ENCODE measurements at regions not wholly inside any gene's neighbourhood (a gene's known extent, or its start where the extent isn't known, plus 50 kb on each side); places are given as distances from the start of the nearest gene placed in this dataset.
"Not testable (repeated sequence)": the region's sequence is repeated elsewhere in the genome, so short reads cannot be mapped to it uniquely, and the experiment has no call there.

DNA sequence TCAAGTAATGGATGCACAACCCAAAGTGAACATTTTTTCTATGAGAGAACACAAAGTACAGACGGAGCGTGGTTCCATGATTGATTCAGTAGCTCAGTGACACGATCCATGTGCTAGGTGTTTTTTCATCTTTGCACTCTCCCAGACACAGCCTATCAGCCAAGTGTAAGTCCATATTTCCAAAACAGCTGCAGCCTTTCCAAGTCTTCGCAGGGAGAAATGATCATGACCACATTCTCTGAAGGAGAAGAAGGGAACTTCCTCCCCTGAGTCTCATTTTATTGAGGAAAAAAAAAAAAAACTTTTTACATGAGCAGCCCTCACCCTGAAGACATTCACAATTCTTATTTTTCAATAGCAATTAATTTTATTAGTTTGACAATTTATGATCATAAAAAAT, 958.3 kb downstream of the LTN1 start:
- intact Hi-C loops (cut with DNase I); DNase-seq (ENCODE audit: missing footprints): not testable (repeated sequence)
- ATAC-seq, result peak; percentile 85

DNA sequence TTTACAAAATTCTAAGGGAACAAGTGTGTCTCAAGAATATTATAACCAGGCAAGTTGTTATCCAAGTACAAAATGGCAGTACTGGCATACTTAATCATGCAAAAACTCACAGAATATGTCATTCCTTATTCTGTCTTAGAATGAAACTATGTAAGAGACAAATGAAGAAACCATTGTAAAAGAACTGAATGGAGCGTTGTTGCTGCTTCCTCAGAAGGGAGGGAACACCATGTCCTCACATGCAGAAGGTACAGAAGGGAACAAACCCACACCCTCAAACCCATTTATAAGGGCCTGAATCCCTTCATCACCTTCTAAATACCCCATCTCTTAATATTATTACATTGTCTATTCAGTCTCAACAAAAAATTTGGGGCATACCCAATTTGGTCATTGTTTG, 960.0 kb downstream of the LTN1 start:
- DNase-seq (ENCODE audit: missing footprints); ATAC-seq; intact Hi-C loops (cut with DNase I): not testable (repeated sequence)

- intact Hi-C loops (cut with DNase I); ATAC-seq; DNase-seq (ENCODE audit: missing footprints): not testable (repeated sequence)
These were observed 961.6 kb downstream of the LTN1 start for GRCh38 chr21:28031066-28031465.

- intact Hi-C loops (cut with DNase I), result no loop called here
- ATAC-seq, result no peak
- DNase-seq (ENCODE audit: missing footprints), result no peak
These were observed 967.6 kb downstream of the LTN1 start for GRCh38 chr21:28025111-28025510.

- no peak for ATAC-seq
- intact Hi-C loops (cut with DNase I), result no loop called here
- no peak for DNase-seq (ENCODE audit: missing footprints)
These were observed 973.7 kb downstream of the LTN1 start for GRCh38 chr21:28018741-28019669.

DNA sequence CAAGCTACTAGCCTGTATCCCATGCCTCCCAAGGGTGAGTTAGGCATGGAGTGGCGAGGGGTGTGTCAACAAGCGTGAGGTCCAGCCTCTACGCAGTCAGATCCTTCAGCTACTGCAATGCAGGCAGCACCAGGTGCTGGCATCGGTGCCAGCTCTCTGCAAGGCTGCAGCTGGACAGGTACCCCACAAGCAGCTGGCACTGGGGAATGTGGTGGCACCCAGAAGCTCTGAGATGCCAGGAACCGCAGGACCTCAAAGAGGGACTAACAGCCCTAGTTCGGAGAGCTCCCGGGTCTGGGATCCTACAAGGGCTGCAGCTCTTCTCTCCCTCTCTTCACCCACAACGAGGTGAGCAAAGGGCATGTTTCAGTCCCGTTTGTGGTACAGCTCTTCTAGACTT, 974.5 kb downstream of the LTN1 start:
- DNase-seq (ENCODE audit: missing footprints), result peak; percentile 51
- intact Hi-C loops (cut with DNase I), result no loop called here
- ATAC-seq, result no peak

- no peak for ATAC-seq
- DNase-seq (ENCODE audit: missing footprints), result no peak
- intact Hi-C loops (cut with DNase I), result no loop called here
These were observed 976.1 kb downstream of the LTN1 start for GRCh38 chr21:28016571-28016970.

DNA sequence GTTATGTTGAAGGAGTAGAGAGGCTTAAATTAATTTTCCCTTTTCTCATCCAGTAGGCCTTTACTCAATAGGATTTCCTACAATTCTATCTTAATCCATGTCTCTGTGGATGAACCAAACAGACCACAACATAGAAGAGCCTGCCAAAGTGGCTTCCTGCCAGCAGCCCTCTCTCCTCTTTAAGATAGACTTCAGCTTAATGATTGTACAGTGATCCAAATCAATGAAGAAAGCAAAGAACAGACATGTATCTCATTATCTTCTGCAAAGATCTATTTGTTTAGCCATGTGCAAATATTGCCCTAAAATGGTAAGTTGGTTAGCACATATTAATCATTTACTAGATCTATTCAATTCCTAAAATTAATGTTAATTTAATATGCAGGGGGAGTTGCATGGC, 979.6 kb downstream of the LTN1 start:
- intact Hi-C loops (cut with DNase I); ATAC-seq; DNase-seq (ENCODE audit: missing footprints): not testable (repeated sequence)

- DNase-seq (ENCODE audit: missing footprints); ATAC-seq; intact Hi-C loops (cut with DNase I): not testable (repeated sequence)
These were observed 980.7 kb downstream of the LTN1 start for GRCh38 chr21:28011970-28012369.

- DNase-seq (ENCODE audit: missing footprints); intact Hi-C loops (cut with DNase I): not testable (repeated sequence)
These were observed 984.4 kb downstream of the LTN1 start for GRCh38 chr21:28008245-28008644.

GRCh38 chr21:28003627-28004026, 989.0 kb downstream of the LTN1 start:
- intact Hi-C loops (cut with DNase I); ATAC-seq; DNase-seq (ENCODE audit: missing footprints): not testable (repeated sequence)

More at GRCh38 chr21:28008245-28008644, 984.4 kb downstream of the LTN1 start:
- ATAC-seq, result peak; percentile 52

DNA sequence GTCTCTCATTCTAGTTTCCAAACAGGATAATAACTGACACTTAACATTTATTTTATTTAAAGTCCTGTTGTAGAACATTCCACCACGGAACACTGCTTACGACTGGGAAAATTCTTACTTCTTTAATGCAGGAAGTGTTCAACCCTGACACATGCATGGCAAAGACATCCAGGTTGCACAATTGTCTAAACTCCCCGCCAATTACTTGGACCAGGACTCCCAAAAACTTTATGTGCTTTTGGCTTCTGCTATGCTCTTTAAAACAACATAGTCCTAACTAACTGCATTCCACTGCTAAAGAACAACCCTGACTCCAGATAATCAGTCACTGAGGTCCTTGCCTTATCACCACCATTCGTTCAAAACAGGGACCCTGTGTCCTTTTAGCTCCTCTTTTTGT, 995.8 kb downstream of the LTN1 start:
- peak; percentile 87 for ATAC-seq
- intact Hi-C loops (cut with DNase I); DNase-seq (ENCODE audit: missing footprints): not testable (repeated sequence)

GRCh38 chr21:27984663-27985325, 1007.9 kb downstream of the LTN1 start:
- ATAC-seq; DNase-seq (ENCODE audit: missing footprints); intact Hi-C loops (cut with DNase I): not testable (repeated sequence)

DNA sequence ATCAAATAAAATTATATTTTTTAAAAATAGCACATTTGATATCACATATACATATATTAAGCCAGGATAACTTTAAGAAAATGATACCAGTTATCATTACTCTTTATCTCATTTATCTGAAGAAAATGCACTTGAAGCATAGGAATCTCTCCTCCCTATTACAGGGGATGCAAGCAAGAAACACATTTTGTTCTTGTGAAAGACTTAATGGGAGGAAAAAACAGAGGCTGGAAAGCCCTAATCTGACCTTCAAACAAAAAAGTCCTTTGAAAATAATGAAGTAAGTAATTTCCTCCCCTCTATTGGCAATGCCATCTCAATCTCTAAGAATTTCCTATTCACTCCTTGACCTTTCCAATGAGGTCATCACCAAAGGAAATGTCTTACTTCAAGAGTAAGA, 1012.6 kb upstream of the ADAMTS5 start:
- DNase-seq (ENCODE audit: missing footprints); intact Hi-C loops (cut with DNase I); ATAC-seq: not testable (repeated sequence)

GRCh38 chr21:27975514-27975913, 1008.6 kb upstream of the ADAMTS5 start:
- DNase-seq (ENCODE audit: missing footprints) (no peak), ATAC-seq (no peak)
- intact Hi-C loops (cut with DNase I), result no loop called here

DNA sequence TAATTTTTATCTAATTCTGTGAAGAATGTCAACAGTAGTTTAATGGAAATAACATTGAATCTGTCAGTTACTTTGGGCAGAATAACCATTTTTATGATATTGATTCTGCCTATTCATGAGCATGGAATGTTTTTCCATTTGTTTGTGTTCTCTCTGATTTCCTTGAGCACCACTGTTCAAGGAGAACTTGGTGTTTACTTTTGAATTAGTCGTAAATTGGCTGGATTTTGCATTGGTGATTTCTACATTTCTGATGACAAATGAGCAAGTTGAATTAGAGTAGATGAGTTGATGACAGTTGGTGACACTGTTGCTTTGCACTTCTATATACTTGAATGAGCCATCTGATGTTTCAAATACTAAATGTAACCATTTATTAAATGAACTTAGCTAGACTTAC, 1007.3 kb upstream of the ADAMTS5 start:
- ATAC-seq; DNase-seq (ENCODE audit: missing footprints); intact Hi-C loops (cut with DNase I): not testable (repeated sequence)

DNA sequence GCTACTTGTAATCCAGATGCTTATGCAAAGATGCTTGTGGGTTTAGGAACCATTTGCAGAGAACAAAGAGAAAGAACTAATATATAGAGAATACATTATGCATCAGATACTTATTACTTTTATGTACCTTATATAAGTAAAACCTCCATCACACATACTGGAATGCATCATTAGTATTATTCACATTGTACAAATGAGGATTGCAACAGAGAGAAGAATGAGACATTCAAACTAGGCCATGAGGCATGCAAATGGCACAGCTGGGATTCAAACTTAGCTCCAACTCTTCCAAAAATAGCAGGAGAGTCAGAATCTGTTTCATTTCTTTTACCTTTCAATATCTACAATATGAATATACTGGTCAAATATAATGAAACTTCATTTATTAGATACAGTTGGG, 1001.4 kb upstream of the ADAMTS5 start:
- intact Hi-C loops (cut with DNase I); DNase-seq (ENCODE audit: missing footprints); ATAC-seq: not testable (repeated sequence)

DNA sequence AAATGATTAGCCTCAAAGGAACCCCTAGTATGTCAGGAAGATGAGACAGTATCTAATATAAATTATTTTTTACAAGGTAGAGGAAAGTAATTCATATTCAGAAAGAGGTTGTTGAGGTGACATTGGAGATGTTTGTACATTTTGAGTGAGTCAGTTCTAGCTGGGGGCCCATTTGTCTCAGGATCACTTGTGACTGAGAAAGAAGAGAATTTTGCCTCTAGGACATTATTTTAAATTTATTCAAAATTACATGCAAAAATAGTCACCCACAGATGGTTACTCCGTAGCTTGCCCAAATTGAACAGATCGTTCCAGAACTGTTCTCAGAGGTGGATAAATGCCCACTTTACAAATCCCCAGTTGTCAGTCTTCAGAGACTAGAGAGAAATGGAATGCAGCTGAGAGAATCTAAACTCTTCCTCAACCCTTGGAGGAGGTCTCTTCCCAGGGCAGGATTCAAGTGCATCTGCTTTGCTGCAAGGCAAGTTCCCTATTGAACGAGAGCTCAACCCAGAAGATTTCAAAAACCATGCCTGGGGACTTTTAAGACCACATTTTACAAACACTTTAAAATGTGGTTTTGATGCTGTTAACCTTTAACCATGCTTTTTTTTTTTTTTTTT, 987.8 kb upstream of the ADAMTS5 start:
- DNase-seq (ENCODE audit: missing footprints), result no peak
- peak; percentile 46 for ATAC-seq
- intact Hi-C loops (cut with DNase I), result no loop called here

- no peak for ATAC-seq
- intact Hi-C loops (cut with DNase I), result no loop called here
These were observed 986.6 kb upstream of the ADAMTS5 start for GRCh38 chr21:27953340-27954045.

More at GRCh38 chr21:27953340-27954045, 986.6 kb upstream of the ADAMTS5 start:
- DNase-seq (ENCODE audit: missing footprints), result no peak
